HG02642 (cell line): ENCODE measurements at regions not wholly inside any gene's neighbourhood (a gene's known extent, or its start where the extent isn't known, plus 50 kb on each side); places are given as distances from the start of the nearest gene placed in this dataset.
"Not testable (repeated sequence)": the region's sequence is repeated elsewhere in the genome, so short reads cannot be mapped to it uniquely, and the experiment has no call there.

ENCODE experiments used
- ATAC-seq: cut with Tn5 transposase; IDR thresholded peaks from one replicate; pipeline ENCODE4 v1.9.1; 2021; ENCODE audit warnings: mild to moderate bottlenecking; ENCODE audit not compliant: unreplicated experiment, poor library complexity

DNA sequence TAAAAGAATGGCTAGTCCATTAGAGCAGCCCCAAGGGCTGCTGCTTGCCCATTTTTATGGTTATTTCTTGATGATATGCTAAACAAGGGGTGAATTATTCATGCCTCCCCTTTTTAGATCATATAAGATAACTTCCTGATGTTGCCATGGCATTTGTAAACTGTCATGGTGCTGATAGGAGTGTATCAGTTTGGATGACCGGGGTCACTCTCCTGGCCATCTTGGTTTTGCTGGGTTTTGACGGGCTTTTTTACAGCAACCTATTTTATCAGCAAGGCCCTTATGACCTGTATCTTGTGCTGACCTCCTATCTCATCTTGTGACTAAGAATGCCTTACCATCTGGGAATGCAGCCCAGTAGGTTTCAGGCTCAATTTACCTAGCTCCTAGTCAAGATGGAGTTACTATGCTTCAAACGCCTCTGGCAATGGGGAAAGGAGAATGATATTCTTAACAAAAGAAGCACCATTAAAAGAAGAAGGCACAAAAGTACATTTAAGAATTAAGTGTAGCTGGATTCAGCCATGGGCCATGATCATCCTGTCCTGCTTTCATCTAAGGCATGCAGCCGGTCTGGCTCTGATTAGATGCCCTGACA, 1156.0 kb downstream of the PCDH9 start:
- ATAC-seq: no peak

DNA sequence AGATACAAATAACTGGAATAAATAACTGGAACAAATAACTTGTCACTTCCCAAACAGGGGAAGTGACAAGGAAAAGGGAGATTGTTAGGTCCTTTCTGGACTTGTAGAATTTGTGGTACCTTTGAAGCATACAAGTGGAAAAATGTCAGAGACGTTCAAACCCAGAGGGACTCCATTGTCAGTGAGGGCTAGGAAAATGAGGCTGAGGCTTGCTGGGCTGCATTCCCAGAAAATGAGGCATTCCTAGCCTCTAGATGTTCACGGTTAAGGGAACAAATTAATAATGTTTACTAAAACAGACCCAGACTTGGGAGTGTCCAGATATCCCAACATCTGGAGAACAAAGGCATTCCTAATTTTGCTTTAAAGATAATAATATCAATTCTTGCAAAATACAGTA, 1158.0 kb downstream of the PCDH9 start:
- not testable (repeated sequence) for ATAC-seq

GRCh38 chr13:66071608-66072007, 1158.5 kb downstream of the PCDH9 start:
- no peak for ATAC-seq

DNA sequence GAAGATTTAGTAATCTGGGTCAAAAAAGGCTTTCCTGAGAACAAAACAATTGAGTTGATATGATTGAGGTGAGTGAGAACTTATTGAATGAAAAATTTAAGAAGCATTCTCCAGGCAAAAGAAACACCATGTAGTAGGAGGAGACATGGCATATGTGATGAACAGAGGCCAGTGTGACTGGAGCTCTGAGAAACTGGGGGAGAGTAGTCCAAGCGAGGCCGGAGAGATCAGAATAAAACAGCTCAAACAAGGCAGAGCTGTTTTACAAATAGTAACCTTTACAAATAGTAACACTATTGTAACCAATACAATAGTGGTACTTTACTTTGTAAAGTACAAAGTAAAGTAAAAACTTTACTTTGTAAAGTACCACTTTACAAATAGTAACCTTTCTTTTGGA, 1159.1 kb downstream of the PCDH9 start:
- no peak for ATAC-seq

- no peak for ATAC-seq
These were observed 1160.6 kb downstream of the PCDH9 start for GRCh38 chr13:66069570-66069969.

- ATAC-seq: no peak
These were observed 1161.5 kb downstream of the PCDH9 start for GRCh38 chr13:66068683-66069082.

DNA sequence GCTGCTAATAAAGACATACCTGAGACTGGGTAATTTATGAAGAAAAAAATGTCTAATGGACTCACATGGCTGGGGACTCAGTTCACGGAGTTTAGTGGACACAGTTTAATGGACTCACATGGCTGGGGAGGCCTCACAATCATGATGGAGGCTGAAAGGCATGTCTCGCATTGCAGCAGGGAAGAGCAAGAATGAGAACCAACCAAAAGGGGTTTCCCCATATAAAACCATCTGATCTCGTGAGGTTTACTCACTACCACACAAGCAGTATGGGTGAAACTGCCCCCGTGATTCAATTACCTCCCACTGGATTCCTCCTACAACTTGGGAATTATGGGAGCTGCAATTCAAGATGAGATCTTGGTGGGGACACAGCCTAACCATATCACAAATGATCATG, 1181.2 kb downstream of the PCDH9 start:
- no peak for ATAC-seq

- no peak for ATAC-seq
These were observed 1189.6 kb downstream of the PCDH9 start for GRCh38 chr13:66040506-66040905.

DNA sequence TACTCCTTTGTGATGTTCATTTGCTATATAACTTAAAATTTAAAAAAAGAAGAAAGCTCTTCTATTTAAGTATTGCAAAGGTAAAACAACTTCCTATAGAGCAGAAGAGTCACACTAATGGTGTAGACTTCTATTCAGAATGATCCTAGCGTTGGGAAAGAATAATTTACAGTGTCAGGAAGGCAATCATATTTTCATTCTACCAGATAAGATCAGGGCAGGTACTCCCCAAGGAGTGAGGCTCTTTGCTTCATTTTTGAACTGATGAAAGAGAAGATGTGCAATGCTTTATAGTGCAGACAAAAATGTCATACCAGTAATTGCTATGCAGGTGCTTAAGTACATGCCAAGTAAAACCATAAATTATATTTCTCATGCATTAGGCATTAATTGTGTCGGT, 1193.0 kb downstream of the PCDH9 start:
- no peak for ATAC-seq

GRCh38 chr13:66036636-66037035, 1193.5 kb downstream of the PCDH9 start:
- no peak for ATAC-seq

DNA sequence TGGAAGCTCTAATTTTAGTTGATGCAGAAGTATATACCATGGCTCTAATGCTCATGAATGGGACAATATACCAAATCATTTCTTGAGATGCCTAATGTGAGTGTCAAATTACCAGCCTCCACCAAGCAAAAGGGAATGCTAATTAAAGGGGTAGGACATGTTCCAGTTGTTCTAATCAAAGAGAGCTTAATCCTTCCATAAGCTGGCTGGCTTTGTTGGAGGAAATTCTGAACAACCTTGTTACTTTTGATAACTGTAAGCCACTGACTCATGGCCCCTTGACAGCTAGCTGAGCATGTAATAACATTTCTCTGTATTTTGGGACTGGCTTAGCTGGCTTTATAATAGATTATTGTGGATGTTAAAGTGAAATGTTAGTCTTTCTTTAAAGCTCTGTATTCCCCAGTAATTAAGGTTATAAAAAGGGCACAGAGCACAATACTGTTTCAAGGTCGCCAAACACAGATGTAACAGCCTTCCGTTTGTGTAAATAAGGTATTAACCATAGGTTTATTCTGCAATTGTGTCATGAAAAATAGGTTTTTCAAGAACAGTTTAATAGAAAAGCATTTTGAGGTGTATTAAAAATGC, 1194.0 kb downstream of the PCDH9 start:
- ATAC-seq: no peak

DNA sequence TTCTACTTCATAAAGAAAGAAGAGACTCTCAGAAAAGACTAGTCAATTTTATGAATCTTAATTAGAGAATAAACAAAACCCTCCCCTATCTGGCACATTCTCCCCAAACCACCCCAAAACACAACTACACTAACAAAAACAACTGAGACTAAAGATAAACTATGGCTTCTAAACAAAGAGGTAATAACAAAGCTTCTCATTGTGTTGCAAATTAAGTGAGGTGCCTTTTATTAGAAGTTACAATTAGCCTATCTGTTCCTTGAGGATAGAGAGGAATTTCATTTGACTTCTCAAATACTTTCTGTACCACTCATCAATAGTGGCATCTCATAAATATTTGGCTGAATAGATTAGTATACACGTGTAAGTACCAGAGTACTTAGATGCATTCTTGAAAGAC, 1196.2 kb downstream of the PCDH9 start:
- no peak for ATAC-seq

- no peak for ATAC-seq
These were observed 1208.3 kb downstream of the PCDH9 start for GRCh38 chr13:66021846-66022245.

DNA sequence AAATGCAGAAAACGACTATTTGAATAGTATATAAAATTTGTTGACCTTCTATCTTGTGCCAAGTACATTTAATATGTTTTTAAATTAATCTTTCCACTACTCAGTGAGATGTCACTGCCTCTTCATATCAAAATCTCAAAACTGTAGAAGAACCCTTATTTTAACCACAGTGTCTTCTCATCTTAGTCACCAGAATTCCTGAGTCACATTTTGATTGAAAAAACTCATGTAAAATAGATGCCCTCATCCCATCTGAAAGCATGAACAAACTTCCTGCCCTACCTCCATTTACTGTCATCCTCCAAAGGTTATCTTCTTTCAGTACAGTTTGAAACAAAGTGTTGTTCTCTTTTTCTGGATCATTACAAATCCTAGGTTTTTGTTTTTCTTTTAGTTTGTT, 1215.4 kb downstream of the PCDH9 start:
- no peak for ATAC-seq

GRCh38 chr13:66009241-66009640, 1220.9 kb downstream of the PCDH9 start:
- ATAC-seq: no peak

- ATAC-seq: no peak
These were observed 1226.6 kb downstream of the PCDH9 start for GRCh38 chr13:66003558-66003957.

- no peak for ATAC-seq
These were observed 1229.0 kb downstream of the PCDH9 start for GRCh38 chr13:66001140-66001539.

DNA sequence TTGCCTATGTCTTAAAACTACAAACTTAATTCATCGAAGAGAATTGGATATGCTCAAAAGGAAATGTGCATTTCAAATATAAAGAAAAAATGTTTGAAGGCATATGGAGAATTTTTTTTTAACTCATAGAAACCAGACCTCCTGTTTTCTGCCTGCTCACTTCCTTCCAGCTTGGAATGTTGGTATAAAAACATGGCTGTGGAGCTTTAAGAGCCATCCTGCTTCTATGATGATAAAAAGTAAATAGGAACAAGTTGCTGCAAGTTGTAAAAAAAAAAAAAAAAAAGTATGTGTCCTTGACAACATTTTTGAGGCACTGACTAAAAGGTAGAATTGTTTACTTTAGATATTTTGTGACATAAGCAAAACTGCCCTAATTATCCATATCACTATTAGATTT, 1230.7 kb downstream of the PCDH9 start:
- no peak for ATAC-seq

DNA sequence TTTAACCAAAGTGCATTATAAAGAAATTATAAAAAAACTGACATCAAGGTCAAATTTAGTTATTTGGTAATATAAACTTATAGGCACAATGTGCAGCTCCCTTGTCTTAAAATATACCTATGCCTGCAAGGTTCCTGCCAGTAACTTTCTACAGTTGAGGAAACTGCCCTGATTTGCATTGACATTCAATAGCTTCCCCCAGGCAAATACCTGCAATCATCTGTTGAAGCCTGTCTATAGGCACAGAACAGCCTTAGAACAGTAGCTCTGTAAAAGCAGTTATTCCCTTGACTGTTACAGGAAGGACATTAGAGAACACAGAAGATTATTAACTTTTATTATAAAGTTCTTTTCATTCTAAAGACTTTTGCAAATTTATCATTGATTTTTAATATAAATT, 1239.5 kb downstream of the PCDH9 start:
- ATAC-seq: no peak

DNA sequence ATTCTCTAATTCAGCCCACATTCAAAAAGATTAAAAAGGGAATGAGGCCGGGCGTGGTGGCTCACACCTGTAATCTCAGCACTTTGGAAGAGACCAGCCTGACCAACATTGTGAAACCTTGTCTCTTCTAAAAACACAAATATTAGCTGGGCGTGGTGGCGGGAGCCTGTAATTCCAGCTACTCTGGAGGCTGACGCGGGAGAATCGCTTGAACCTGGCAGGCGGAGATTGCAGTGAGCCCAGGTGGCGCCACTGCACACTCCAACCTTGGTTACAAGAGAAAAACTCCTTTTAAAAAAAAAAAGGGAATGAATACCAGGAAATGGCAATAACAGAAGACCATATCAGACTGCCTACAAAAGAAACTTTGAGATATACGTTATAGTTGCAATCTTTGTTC, 1244.5 kb downstream of the PCDH9 start:
- ATAC-seq: no peak

DNA sequence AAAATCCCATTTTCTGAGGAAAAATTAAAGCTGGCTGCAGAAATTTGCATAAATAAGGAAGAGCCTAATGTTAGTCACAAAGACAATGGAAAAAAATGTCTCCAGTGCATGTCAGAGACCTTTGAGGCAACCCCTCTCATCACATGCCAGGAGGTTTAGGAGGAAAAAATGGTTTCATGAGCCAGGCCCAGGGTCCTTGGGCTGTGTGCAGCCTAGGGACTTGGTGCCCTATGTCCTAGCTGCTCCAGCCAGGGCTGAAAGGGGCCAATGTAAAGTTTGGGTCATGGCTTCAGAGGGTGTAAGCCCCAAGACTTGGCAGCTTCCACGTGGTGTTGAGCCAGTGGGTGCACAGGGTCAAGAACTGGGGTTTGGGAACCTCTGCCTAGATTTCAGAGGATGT, 1252.6 kb downstream of the PCDH9 start:
- no peak for ATAC-seq

- no peak for ATAC-seq
These were observed 1258.6 kb downstream of the PCDH9 start for GRCh38 chr13:65971541-65971940.
